Activated T-helper 2 cell treated with anti-CD3 and anti-CD28 coated beads, Interferon-gamma antibody, Interleukin-2, Interleukin-4, amounts not matched to agents 10 μg/mL and 5 μg/mL and 100 μg/mL, durations not matched to agents 14 hours and 24 hours and 36 hours (primary cell): ENCODE measurements at regions not wholly inside any gene's neighbourhood (a gene's known extent, or its start where the extent isn't known, plus 50 kb on each side); places are given as distances from the start of the nearest gene placed in this dataset.
"Not testable (repeated sequence)": the region's sequence is repeated elsewhere in the genome, so short reads cannot be mapped to it uniquely, and the experiment has no call there.

ENCODE experiments used
- DNase-seq: peaks from one replicate; pipeline ENCODE4 v3.0.0; 2021; ENCODE audit warnings: low spot score
- H3K27ac Mint-ChIP-seq: one replicate; pipeline ENCODE4 v1.8.0; 2021; ENCODE audit warnings: mixed read lengths
- H3K27me3 Mint-ChIP-seq: one replicate; pipeline ENCODE4 v1.8.0; 2021; ENCODE audit warnings: low read depth, mixed read lengths
- H3K36me3 Mint-ChIP-seq: one replicate; pipeline ENCODE4 v1.8.0; 2021; ENCODE audit warnings: low read depth, mixed read lengths
- H3K4me1 Mint-ChIP-seq: one replicate; pipeline ENCODE4 v1.8.0; 2021; ENCODE audit warnings: low read depth, mixed read lengths
- H3K4me3 Mint-ChIP-seq: one replicate; pipeline ENCODE4 v1.8.0; 2021; ENCODE audit warnings: low read depth, mild to moderate bottlenecking, moderate library complexity, mixed read lengths
- H3K9me3 Mint-ChIP-seq: one replicate; pipeline ENCODE4 v1.8.0; 2021; ENCODE audit warnings: mixed read lengths
- intact Hi-C: fragments of 100-400 bp; cut with micrococcal nuclease; formaldehyde crosslinking; loops from one replicate; pipeline ENCODE4 v1.15.1; 2023

GRCh38 chr15:20194591-20195198 lies 346.9 kb downstream of the GOLGA6L6 start:
- H3K9me3 Mint-ChIP-seq, H3K27me3 Mint-ChIP-seq, DNase-seq, H3K27ac Mint-ChIP-seq, intact Hi-C loops, H3K4me3 Mint-ChIP-seq, H3K36me3 Mint-ChIP-seq, H3K4me1 Mint-ChIP-seq: not testable (repeated sequence)

DNA sequence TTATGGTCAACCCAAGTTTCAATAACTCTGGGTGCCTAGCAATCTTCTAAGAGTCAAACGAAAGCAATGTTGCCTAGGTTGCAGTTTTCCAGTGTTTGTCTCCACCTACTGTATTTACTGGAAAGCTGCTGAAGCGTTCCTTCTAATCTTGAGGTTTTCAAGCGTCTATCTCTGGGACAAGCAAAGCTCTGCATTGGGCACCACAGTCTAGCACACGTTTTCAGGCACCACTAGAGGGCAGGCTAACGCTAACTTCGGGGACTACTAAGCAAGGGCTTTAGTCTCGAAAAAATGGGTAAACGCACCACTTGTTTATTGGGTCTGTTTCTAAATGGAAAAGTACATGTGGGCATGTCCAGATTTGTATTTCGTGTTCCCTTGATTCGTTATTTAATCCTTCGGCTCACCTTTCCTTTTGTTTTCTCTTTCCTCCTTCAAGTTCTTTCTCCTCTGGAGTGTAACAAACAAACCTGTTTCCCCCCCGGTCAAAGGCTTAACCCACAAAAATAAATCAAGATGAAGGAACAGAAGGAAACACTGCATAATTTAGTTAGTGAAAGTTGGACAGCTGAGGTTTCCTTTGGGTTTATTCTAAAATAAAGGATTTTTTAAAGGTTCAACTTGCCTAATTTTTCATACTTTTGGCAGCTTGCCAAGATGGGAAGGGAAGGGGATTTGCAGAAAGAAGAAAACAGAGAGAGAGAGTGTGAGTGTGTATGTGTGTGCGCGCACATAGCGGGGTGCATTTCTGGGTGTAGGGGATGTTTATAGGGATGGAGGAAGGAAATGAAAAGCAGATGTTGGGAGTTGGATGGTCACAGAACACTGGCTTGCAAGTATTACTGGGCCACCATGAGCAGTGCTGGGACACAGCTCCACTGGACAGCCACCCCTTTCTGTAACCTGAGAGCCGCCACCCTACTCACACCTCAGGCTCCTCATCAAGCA lies 348.3 kb downstream of the GOLGA6L6 start:
- H3K4me3 Mint-ChIP-seq, H3K4me1 Mint-ChIP-seq, H3K27ac Mint-ChIP-seq, H3K27me3 Mint-ChIP-seq, H3K36me3 Mint-ChIP-seq, H3K9me3 Mint-ChIP-seq, intact Hi-C loops: not testable (repeated sequence)
- peak; percentile 31 for DNase-seq

- H3K27me3 Mint-ChIP-seq, H3K27ac Mint-ChIP-seq, DNase-seq, H3K9me3 Mint-ChIP-seq, intact Hi-C loops, H3K36me3 Mint-ChIP-seq, H3K4me1 Mint-ChIP-seq, H3K4me3 Mint-ChIP-seq: not testable (repeated sequence)
These were observed 350.0 kb downstream of the GOLGA6L6 start for GRCh38 chr15:20191508-20192125.

GRCh38 chr15:20188611-20189010 lies 353.0 kb downstream of the GOLGA6L6 start:
- H3K27me3 Mint-ChIP-seq, H3K9me3 Mint-ChIP-seq, H3K4me3 Mint-ChIP-seq, DNase-seq, H3K27ac Mint-ChIP-seq, H3K36me3 Mint-ChIP-seq, H3K4me1 Mint-ChIP-seq, intact Hi-C loops: not testable (repeated sequence)

- H3K4me1 Mint-ChIP-seq, H3K27ac Mint-ChIP-seq, H3K9me3 Mint-ChIP-seq, intact Hi-C loops, H3K36me3 Mint-ChIP-seq, H3K4me3 Mint-ChIP-seq, DNase-seq, H3K27me3 Mint-ChIP-seq: not testable (repeated sequence)
These were observed 353.9 kb downstream of the GOLGA6L6 start for GRCh38 chr15:20187370-20188355.

DNA sequence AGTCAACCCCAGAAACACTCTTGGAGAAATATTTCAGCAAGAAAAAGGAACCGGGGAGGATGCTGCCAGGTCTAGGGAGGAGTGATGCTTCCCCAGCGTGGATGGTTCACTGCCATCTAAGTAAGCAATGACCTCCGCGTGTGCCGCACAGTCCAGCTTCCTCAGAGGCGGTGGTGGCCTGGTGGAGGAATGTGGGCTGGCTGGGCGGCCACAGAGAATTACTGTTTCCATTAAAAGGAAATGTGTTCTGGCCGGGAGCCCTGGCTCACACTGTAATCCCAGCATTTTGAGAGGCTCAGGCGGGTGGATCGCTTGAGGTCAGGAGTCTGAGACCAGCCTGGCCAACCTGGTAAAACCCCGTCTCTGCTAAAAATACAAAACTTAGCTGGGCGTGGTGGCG lies 356.7 kb downstream of the GOLGA6L6 start:
- H3K4me3 Mint-ChIP-seq, H3K27ac Mint-ChIP-seq, H3K9me3 Mint-ChIP-seq, H3K27me3 Mint-ChIP-seq, H3K36me3 Mint-ChIP-seq, DNase-seq, intact Hi-C loops, H3K4me1 Mint-ChIP-seq: not testable (repeated sequence)

DNA sequence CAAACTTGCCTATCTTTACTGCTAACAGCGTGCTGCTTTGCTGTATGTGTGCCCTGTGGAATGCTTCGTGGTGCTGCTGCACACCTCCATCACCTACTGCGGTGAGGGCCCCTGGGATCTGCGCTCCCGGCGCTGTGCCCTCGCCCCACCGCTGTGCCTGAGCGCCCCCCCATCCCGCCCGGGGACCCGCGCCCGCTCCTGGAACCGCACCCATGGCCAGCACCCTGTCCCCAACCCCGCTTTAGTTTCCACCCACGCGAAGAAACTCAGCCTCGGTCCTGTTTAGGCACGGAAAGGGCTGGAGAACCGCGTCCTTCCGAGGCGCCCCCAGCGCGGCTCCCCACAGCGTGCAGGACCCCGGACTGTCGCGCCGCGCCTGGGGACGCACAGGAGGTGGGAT lies 373.4 kb downstream of the GOLGA6L6 start:
- H3K27ac Mint-ChIP-seq, H3K36me3 Mint-ChIP-seq, H3K27me3 Mint-ChIP-seq, H3K9me3 Mint-ChIP-seq, intact Hi-C loops, H3K4me1 Mint-ChIP-seq, H3K4me3 Mint-ChIP-seq, DNase-seq: not testable (repeated sequence)

- intact Hi-C loops, H3K9me3 Mint-ChIP-seq, H3K27ac Mint-ChIP-seq, H3K36me3 Mint-ChIP-seq, H3K4me3 Mint-ChIP-seq, H3K27me3 Mint-ChIP-seq, H3K4me1 Mint-ChIP-seq, DNase-seq: not testable (repeated sequence)
These were observed 388.1 kb downstream of the GOLGA6L6 start for GRCh38 chr15:20153528-20153927.

- H3K9me3 Mint-ChIP-seq, H3K27ac Mint-ChIP-seq, DNase-seq, H3K27me3 Mint-ChIP-seq, intact Hi-C loops, H3K4me3 Mint-ChIP-seq, H3K4me1 Mint-ChIP-seq, H3K36me3 Mint-ChIP-seq: not testable (repeated sequence)
These were observed 392.9 kb downstream of the GOLGA6L6 start for GRCh38 chr15:20148679-20149078.

DNA sequence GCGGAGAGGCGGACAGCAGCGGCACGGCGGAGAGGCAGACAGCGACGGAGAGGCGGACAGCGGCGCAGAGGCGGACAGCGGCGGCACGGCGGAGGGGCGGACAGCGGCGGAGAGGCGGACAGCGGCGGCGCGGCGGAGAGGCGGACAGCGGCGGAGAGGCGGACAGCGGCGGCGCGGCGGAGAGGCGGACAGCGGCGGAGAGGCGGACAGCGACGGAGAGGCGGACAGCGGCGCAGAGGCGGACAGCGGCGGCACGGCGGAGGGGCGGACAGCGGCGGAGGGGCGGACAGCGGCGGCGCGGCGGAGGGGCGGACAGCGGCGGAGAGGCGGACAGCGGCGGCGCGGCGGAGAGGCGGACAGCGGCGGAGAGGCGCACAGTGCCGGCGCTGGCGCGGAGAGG lies 393.6 kb downstream of the GOLGA6L6 start:
- H3K4me3 Mint-ChIP-seq, H3K36me3 Mint-ChIP-seq, DNase-seq, H3K27ac Mint-ChIP-seq, H3K9me3 Mint-ChIP-seq, H3K27me3 Mint-ChIP-seq, intact Hi-C loops, H3K4me1 Mint-ChIP-seq: not testable (repeated sequence)

DNA sequence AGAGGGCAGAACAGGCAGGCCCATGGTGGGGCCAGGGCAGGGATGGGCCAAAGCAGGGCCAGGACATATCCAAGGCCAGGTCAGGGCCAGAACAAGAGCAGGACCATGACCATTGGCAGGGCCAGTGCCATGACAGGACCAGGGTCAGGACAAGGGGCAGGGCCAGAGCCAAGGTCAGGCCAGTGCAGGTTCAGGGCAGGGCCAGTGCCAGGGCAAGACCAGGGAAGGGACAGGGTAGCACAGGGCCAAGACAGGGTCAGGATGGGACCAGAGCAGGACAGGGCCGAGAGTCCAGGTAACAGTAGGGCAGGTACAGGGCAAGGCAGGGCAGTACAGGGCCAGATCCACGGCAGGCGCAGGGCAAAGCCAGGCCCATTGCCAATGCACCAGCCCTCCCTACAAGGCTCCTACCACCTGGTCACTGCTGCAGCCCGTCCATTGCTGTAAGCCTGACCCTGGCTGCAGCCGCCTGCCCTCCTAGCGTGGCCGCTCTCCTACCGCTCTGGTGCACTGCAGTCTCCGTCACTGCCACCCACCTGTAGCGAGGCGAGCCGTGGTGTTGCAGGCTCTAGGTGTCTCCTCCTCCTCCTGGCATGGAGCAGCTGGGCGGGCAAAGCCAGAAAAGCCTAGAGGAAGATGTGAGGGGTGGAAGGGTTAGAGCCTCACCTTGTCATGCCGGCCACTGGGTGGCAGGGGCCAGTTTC lies 397.1 kb downstream of the GOLGA6L6 start:
- H3K27ac Mint-ChIP-seq, H3K36me3 Mint-ChIP-seq, intact Hi-C loops, DNase-seq, H3K4me1 Mint-ChIP-seq, H3K27me3 Mint-ChIP-seq, H3K9me3 Mint-ChIP-seq, H3K4me3 Mint-ChIP-seq: not testable (repeated sequence)

DNA sequence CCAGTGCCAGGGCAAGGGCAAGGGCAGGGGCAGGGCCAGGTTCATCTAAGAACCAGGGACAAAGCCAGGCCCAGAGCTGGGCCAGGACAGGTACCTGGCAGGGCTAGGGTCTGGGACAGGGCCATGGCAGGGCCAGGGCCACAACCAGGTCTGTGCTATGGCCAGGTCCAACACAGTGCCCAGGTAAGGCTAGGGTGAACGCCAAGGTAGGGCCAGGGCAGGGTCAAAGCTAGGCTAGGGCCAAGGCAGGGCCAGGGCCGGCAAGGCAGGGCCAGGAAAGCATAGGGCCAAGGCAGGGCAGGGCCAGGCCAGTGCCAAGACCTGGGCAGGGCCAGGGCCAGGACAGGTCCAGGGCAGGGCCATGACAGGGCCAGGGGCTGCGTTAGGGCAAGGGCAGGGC lies 398.7 kb downstream of the GOLGA6L6 start:
- intact Hi-C loops, DNase-seq: not testable (repeated sequence)

More for the DNA sequence above, 398.7 kb downstream of the GOLGA6L6 start:
- H3K4me1 Mint-ChIP-seq, H3K9me3 Mint-ChIP-seq, H3K36me3 Mint-ChIP-seq, H3K27ac Mint-ChIP-seq, H3K4me3 Mint-ChIP-seq, H3K27me3 Mint-ChIP-seq: not testable (repeated sequence)
